ENCODE measurements at regions not wholly inside any gene's neighbourhood (a gene's known extent, or its start where the extent isn't known, plus 50 kb on each side); places are given as distances from the start of the nearest gene placed in this dataset.

DNA sequence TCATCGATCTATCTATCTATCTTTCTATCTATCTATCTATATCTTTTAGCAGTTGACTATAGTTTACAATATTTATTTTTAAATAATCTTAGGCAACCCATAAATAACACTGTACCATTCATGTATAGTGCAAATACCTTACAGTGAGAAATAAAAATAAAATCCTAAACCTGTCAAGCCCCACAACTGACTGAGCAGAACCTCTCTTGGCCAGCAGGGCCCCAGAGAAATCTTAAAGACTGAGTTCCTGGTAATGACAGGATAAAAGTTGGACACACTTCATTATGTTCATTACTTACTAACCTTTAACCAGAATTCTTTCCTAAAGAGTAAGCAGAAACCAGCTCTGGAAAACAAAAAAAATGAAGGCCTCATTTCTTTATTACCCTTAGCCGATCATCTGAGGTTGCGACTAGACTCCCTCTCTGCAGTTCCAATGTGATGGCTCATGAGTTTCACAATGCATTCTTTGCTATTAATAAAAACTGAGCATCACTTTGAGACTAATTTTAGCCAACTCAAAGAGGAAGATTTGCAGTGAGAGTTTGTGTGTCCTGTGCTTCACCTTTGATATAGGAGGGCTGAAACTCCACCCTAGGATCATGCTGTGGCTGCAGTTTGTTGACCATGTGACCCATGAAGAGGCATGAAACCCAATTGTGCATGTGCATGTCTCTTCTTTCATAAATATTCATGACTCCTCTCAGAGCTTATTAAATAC, 1072.0 kb downstream of the NSUN3 start:
- TF ChIP-seq CTCF (IDR thresholded peaks at IDR 0.05; ENCODE audit: insufficient read depth, low read length, poor library complexity, severe bottlenecking) (no peak), EZH2phosphoT487 (conservative IDR thresholded peaks at IDR 0.05; ENCODE audit: low read length) (no peak)
